ENCODE measurements at regions not wholly inside any gene's neighbourhood (a gene's known extent, or its start where the extent isn't known, plus 50 kb on each side); places are given as distances from the start of the nearest gene placed in this dataset.
"Not testable (repeated sequence)": the region's sequence is repeated elsewhere in the genome, so short reads cannot be mapped to it uniquely, and the experiment has no call there.

- peak; percentile 70 for DNase-seq (ENCODE audit: low spot score)
These were observed 169.9 kb upstream of the HAND2 start for GRCh38 chr4:173699841-173700475.

GRCh38 chr4:173698557-173699262, 168.7 kb upstream of the HAND2 start:
- no peak for DNase-seq (ENCODE audit: low spot score)

GRCh38 chr4:173697840-173698239, 167.8 kb upstream of the HAND2 start:
- DNase-seq (ENCODE audit: low spot score): no peak

GRCh38 chr4:173696551-173696950, 166.5 kb upstream of the HAND2 start:
- DNase-seq (ENCODE audit: low spot score): no peak

- no peak for DNase-seq (ENCODE audit: low spot score)
These were observed 166.0 kb upstream of the HAND2 start for GRCh38 chr4:173696011-173696410.

- no peak for DNase-seq (ENCODE audit: low spot score)
These were observed 155.8 kb upstream of the HAND2 start for GRCh38 chr4:173685831-173686210.

- DNase-seq (ENCODE audit: low spot score): no peak
These were observed 155.3 kb upstream of the HAND2 start for GRCh38 chr4:173685165-173685830.

- DNase-seq (ENCODE audit: low spot score): no peak
These were observed 154.2 kb upstream of the HAND2 start for GRCh38 chr4:173684223-173684622.

- no peak for DNase-seq (ENCODE audit: low spot score)
These were observed 152.6 kb upstream of the HAND2 start for GRCh38 chr4:173682609-173683008.

- no peak for DNase-seq (ENCODE audit: low spot score)
These were observed 150.2 kb upstream of the HAND2 start for GRCh38 chr4:173680278-173680677.

- no peak for DNase-seq (ENCODE audit: low spot score)
These were observed 145.4 kb upstream of the HAND2 start for GRCh38 chr4:173675446-173675845.

GRCh38 chr4:173669460-173670179, 139.6 kb upstream of the HAND2 start:
- no peak for DNase-seq (ENCODE audit: low spot score)

- DNase-seq (ENCODE audit: low spot score): no peak
These were observed 131.0 kb upstream of the HAND2 start for GRCh38 chr4:173661001-173661400.

GRCh38 chr4:173656898-173657297, 126.9 kb upstream of the HAND2 start:
- no peak for DNase-seq (ENCODE audit: low spot score)

- DNase-seq (ENCODE audit: low spot score): no peak
These were observed 122.4 kb upstream of the HAND2 start for GRCh38 chr4:173652283-173652931.

GRCh38 chr4:173651651-173652282, 121.7 kb upstream of the HAND2 start:
- DNase-seq (ENCODE audit: low spot score): no peak

- DNase-seq (ENCODE audit: low spot score): no peak
These were observed 117.9 kb upstream of the HAND2 start for GRCh38 chr4:173647902-173648301.

- DNase-seq (ENCODE audit: low spot score): no peak
These were observed 112.5 kb upstream of the HAND2 start for GRCh38 chr4:173642509-173642908.

GRCh38 chr4:173635395-173635794, 105.4 kb upstream of the HAND2 start:
- no peak for DNase-seq (ENCODE audit: low spot score)

GRCh38 chr4:173626277-173626676, 96.2 kb upstream of the HAND2 start:
- no peak for DNase-seq (ENCODE audit: low spot score)

GRCh38 chr4:173618648-173619047, 88.6 kb upstream of the HAND2 start:
- DNase-seq (ENCODE audit: low spot score): not testable (repeated sequence)

GRCh38 chr4:173609158-173609557, 79.1 kb upstream of the HAND2 start:
- no peak for DNase-seq (ENCODE audit: low spot score)
